KMS-11 (cell line): ENCODE measurements at regions not wholly inside any gene's neighbourhood (a gene's known extent, or its start where the extent isn't known, plus 50 kb on each side); places are given as distances from the start of the nearest gene placed in this dataset.

Experiments
- H2AFZ ChIP-seq: fragments of 200-600 bp; sonication (generic); 2 replicates; pipeline ENCODE4 v1.6.1; 2016; ENCODE audit warnings: antibody characterized with exemption, mixed run types, low read depth
- H3K27ac ChIP-seq: fragments of 200-600 bp; sonication (generic); 2 replicates; pipeline ENCODE4 v1.6.1; 2016; ENCODE audit warnings: mild to moderate bottlenecking, mixed run types
- H3K27me3 ChIP-seq: fragments of 200-600 bp; sonication (generic); 2 replicates; pipeline ENCODE4 v1.6.1; 2017; ENCODE audit warnings: mild to moderate bottlenecking, low read depth, mixed run types, moderate library complexity; ENCODE audit not compliant: insufficient read depth
- H3K36me3 ChIP-seq: fragments of 200-600 bp; sonication (generic); 2 replicates; pipeline ENCODE4 v1.6.1; 2017; ENCODE audit warnings: mild to moderate bottlenecking, mixed run types; ENCODE audit not compliant: insufficient read depth
- H3K4me1 ChIP-seq: fragments of 200-600 bp; sonication (generic); 2 replicates; pipeline ENCODE4 v1.6.1; 2016; ENCODE audit warnings: mild to moderate bottlenecking, low read depth, mixed run types; ENCODE audit not compliant: poor library complexity, severe bottlenecking
- H3K4me2 ChIP-seq: fragments of 200-600 bp; sonication (generic); 2 replicates; pipeline ENCODE4 v1.7.0; 2016; ENCODE audit warnings: mild to moderate bottlenecking, mixed run types
- H3K4me3 ChIP-seq: fragments of 200-600 bp; sonication (generic); IDR thresholded peaks from 2 replicates; pipeline ENCODE4 v1.6.1; 2017; ENCODE audit warnings: low read depth, low read length, mixed read lengths; ENCODE audit not compliant: insufficient read depth
- H3K79me2 ChIP-seq: fragments of 200-600 bp; sonication (generic); 2 replicates; pipeline ENCODE4 v1.6.1; 2016; ENCODE audit warnings: low read depth, mixed run types; ENCODE audit not compliant: insufficient read depth
- H3K9ac ChIP-seq: fragments of 200-600 bp; sonication (generic); 2 replicates; pipeline ENCODE4 v1.6.1; 2016; ENCODE audit warnings: mild to moderate bottlenecking, mixed run types
- H4K20me1 ChIP-seq: fragments of 200-600 bp; sonication (generic); 2 replicates; pipeline ENCODE4 v1.6.1; 2016; ENCODE audit warnings: mild to moderate bottlenecking, mixed run types; ENCODE audit not compliant: insufficient read depth
- TF ChIP-seq, protein P1 (sequence below): fragments of 200-600 bp; sonication (generic); conservative IDR thresholded peaks from 2 replicates; pipeline ENCODE4 v1.6.1; 2017; ENCODE audit warnings: low read depth, mild to moderate bottlenecking, antibody characterized with exemption, low read length, moderate library complexity, mixed read lengths

DNA sequence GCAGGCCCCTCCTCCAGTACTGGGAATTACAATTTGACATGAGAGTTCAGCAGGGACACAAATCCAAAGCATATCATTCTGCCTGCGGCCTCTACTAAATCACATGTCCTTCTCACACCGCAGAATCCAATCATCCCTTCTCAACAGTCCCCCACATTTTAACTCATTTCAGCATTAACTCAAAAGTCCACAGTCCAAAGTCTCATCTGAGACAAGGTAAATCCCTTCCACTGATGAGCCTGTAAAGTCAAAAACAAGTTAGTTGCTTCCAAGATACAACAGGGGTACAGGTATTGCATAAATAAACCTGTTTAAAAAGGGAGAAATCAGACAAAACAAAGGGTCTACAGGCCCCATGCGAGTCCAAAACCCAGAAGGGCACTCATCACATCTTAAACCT is 64.0 kb downstream of the EBNA1BP2 start:
- Histone ChIP-seq H3K4me2 (no peak overlapping the region), H3K79me2 (no peaks in the 10 kb centered on the region), H3K27ac (no peak overlapping the region), H3K9ac (no peak overlapping the region), H3K27me3 (no peaks in the 10 kb centered on the region), H4K20me1 (no peaks in the 10 kb centered on the region), H3K4me1 (no peaks in the 10 kb centered on the region), H3K4me3 (no peak overlapping the region), H3K36me3 (no peaks in the 10 kb centered on the region), H2AFZ (no peak overlapping the region)
- TF ChIP-seq, protein P1, sequence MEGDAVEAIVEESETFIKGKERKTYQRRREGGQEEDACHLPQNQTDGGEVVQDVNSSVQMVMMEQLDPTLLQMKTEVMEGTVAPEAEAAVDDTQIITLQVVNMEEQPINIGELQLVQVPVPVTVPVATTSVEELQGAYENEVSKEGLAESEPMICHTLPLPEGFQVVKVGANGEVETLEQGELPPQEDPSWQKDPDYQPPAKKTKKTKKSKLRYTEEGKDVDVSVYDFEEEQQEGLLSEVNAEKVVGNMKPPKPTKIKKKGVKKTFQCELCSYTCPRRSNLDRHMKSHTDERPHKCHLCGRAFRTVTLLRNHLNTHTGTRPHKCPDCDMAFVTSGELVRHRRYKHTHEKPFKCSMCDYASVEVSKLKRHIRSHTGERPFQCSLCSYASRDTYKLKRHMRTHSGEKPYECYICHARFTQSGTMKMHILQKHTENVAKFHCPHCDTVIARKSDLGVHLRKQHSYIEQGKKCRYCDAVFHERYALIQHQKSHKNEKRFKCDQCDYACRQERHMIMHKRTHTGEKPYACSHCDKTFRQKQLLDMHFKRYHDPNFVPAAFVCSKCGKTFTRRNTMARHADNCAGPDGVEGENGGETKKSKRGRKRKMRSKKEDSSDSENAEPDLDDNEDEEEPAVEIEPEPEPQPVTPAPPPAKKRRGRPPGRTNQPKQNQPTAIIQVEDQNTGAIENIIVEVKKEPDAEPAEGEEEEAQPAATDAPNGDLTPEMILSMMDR = no peak

DNA sequence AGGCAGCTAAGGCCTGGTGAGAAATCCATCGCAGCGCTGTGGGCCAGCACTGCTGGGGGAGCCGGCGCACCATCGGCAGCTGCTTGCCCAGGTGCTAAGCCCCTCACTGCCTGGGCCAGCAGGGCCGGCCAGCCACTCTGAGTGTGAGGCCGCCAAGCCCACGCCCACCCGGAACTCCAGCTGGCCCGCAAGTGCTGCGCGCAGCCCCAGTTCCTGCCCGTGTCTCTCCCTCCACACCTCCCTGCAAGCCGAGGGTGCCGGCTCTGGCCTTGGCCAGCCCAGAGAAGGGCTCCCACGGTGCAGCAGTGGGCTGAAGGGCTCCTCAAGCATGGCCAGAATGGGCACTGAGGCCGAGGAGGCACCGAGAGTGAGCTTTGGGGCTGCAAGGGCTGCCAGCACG is 64.4 kb downstream of the EBNA1BP2 start:
- Histone ChIP-seq H3K4me1 (no peaks in the 10 kb centered on the region), H2AFZ (no peak overlapping the region), H3K27ac (no peak overlapping the region), H3K9ac (no peak overlapping the region), H3K4me3 (no peak overlapping the region), H4K20me1 (no peaks in the 10 kb centered on the region), H3K36me3 (no peaks in the 10 kb centered on the region), H3K4me2 (no peak overlapping the region), H3K27me3 (no peaks in the 10 kb centered on the region), H3K79me2 (no peaks in the 10 kb centered on the region)
- TF ChIP-seq, protein P1 = no peak

DNA sequence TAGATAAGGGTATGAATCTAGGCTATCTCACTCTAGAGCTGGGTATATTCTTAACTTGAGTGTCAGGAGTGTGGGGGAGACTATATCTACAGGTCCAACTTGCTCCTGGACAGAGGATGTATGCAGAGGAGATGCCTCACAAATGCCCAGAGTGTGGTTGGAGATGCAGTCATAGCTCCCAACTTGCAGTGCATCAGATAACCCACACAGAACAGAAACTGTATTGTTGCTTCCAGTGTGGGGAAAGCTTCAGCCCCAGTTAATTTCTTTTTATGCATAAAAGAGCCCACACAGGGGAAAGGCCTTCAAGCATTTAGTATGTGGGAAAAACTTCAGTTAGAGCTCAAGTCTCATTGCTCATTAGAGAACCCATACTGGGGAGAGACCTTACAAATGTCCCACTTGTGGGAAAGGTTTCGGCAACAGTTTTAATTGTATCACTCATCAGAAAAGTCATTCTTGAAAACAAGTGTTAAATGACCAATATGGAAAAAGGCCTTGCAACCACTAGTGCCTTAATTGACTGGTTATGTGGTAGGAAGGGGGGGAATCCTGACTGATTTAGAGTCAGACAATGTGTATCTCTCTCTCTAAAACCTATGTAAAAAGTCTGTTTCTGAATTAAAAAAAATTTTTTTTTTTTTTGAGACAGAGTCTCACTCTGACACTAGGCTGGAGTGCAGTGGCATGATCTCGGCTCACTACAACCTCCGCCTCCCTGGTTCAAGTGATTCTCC is 67.9 kb downstream of the EBNA1BP2 start:
- Histone ChIP-seq H4K20me1 (no peaks in the 10 kb centered on the region), H3K4me2 (no peak overlapping the region), H2AFZ (no peak overlapping the region), H3K79me2 (no peaks in the 10 kb centered on the region), H3K27me3 (no peaks in the 10 kb centered on the region), H3K36me3 (no peaks in the 10 kb centered on the region), H3K4me1 (no peaks in the 10 kb centered on the region), H3K9ac (no peak overlapping the region), H3K4me3 (no peak overlapping the region), H3K27ac (no peak overlapping the region)
- TF ChIP-seq, protein P1 = no peak

DNA sequence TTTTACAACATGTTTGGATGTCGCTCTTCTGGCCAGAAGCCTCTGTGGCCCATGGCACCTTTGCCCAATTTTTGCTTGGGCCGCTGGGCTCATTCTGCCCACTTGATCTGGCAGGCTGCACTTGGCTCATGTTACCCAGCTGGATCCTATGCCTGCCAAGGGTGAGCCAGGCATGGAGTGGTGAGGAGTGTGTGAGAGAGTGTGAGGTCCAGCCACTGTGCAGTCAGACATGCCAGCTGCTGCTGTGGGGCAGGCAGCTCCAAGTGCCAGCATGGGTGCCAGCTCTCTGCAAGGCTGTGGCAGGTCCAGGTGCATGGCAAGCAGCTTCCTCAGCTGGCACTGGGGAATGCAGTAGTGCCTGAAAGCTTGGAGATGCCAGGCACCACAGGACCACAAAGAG is 71.0 kb downstream of the EBNA1BP2 start:
- H3K36me3 ChIP-seq = no peaks in the 10 kb centered on the region
- H3K9ac ChIP-seq = no peak overlapping the region
- H3K79me2 ChIP-seq = no peaks in the 10 kb centered on the region
- no peak overlapping the region for H2AFZ ChIP-seq
- no peak overlapping the region for H3K4me3 ChIP-seq
- no peaks in the 10 kb centered on the region for H3K27me3 ChIP-seq
- H4K20me1 ChIP-seq = no peaks in the 10 kb centered on the region
- H3K27ac ChIP-seq = no peak overlapping the region
- no peak overlapping the region for H3K4me2 ChIP-seq
- no peaks in the 10 kb centered on the region for H3K4me1 ChIP-seq
- TF ChIP-seq, protein P1 = no peak
